ENCODE measurements at regions not wholly inside any gene's neighbourhood (a gene's known extent, or its start where the extent isn't known, plus 50 kb on each side); places are given as distances from the start of the nearest gene placed in this dataset.

DNA sequence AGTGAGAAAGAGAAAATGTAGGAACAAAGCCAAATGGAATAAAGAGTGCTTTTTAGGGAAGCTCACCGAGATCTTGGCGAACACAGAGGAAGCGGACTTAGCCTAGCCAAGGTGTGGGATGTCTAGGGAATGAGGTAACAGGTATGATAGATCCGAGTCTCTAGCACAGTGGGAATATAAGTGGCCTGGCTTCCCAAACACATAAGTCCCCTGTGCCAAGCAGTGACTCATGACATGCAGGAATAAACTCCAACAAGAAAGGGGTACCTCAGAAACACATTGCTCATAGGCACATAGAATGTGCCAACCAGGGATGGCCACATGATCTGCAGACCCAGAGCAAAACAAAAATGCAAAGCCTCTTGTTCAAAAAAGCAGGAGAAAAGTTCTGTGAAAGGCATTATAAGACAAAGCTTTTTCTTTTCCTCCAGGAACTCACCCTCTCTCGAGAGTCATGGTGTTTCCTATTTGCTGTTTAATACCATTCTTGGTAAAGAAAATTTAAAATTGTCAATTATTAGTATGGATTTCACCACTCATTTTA, 542.5 kb downstream of the GATA3 start:
- no peak for TF ChIP-seq CTCF (IDR thresholded peaks at IDR 0.05 in 2 of 3, conservative IDR thresholded peaks at IDR 0.05 in 1 of 3; ENCODE audit: borderline replicate concordance in 1 of 3, insufficient read depth in 1 of 3, low read depth in 2 of 3, low read length in 2 of 3)
- TF ChIP-seq, protein P1, sequence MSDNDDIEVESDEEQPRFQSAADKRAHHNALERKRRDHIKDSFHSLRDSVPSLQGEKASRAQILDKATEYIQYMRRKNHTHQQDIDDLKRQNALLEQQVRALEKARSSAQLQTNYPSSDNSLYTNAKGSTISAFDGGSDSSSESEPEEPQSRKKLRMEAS (IDR thresholded peaks at IDR 0.05) = no peak

Data from HCT116 (cell line).